ENCODE measurements at regions not wholly inside any gene's neighbourhood (a gene's known extent, or its start where the extent isn't known, plus 50 kb on each side); places are given as distances from the start of the nearest gene placed in this dataset.

DNA sequence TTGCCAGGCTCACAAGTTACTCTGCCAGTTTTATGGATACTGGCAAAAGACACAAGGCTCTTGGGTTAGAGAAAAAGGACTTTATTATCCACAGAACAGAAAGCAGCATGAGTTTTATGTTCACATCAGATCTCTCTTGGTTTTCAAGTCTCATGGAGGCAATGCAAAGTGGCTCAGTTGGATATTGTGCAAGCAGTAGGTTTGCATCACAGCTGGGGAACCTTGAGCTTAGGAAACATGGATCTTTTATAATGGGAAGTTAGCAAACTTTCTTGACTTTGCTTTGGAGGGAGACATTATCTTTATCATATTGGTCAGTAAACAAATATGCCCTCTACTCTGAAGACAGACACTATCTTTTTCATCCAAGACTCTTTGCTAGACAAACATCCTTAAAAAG, 109.2 kb upstream of the GRPR start:
- TF ChIP-seq POLR2AphosphoS5 (IDR thresholded peaks at IDR 0.05; ENCODE audit: low read depth, low read length), result no peak
- TF ChIP-seq POLR2A (IDR thresholded peaks at IDR 0.05; ENCODE audit: low read depth, low read length), result no peak
- TF ChIP-seq TAF1 (IDR thresholded peaks at IDR 0.05; ENCODE audit: low read depth, low read length), result no peak
- TF ChIP-seq PAX5 (IDR thresholded peaks at IDR 0.05; ENCODE audit: insufficient read depth, low read length, severe bottlenecking), result no peak
